HCT116 (cell line): ENCODE measurements at regions not wholly inside any gene's neighbourhood (a gene's known extent, or its start where the extent isn't known, plus 50 kb on each side); places are given as distances from the start of the nearest gene placed in this dataset.
"Not testable (repeated sequence)": the region's sequence is repeated elsewhere in the genome, so short reads cannot be mapped to it uniquely, and the experiment has no call there.

Experiments
- ATAC-seq: fragments of 200-7000 bp; cut with Tn5 transposase; 2 replicates; pipeline ENCODE4 v1.9.1; 2020; ENCODE audit warnings: mild to moderate bottlenecking, moderate library complexity
- BruUV-seq: library from RNA; stranded (reverse); fragments of 400-500 nt; replicated peaks from 2 replicates; lab custom pipeline; 2021; lab: Mats Ljungman, UMichigan
- CTCF ChIA-PET: fragments of 300-600 bp; sonication (Branson Sonifier 250); formaldehyde crosslinking; loops from one replicate; lab custom pipeline; 2021; ENCODE audit warnings: antibody characterized with exemption; lab: Charles Lee
- POLR2A ChIA-PET: fragments of 300-600, 350-600 bp; sonication (Branson Sonifier 250); formaldehyde crosslinking; loops from one replicate; lab custom pipeline; 2021; ENCODE audit warnings: antibody characterized with exemption; lab: Charles Lee
- RAD21 ChIA-PET, 2 experiments: fragments of 300-600 bp; sonication (Branson Sonifier 250); formaldehyde crosslinking; loops; one replicate each; lab custom pipeline; 2023; ENCODE audit warnings: low total read pairs in 2 of 2; ENCODE audit not compliant: uncharacterized antibody in 2 of 2, unreplicated experiment in 2 of 2, low non-redundant PET in 1 of 2; lab: Charles Lee
- DNase-seq: peaks from one replicate; pipeline ENCODE4 v3.0.0-alpha.2; 2010; ENCODE audit warnings: low read depth, low spot score
- H2AFZ ChIP-seq: fragments of 200-600 bp; shearing (Covaris generic), sonication (generic); 2 replicates; pipeline ENCODE4 v1.6.1; 2017; ENCODE audit warnings: low read depth, mixed run types, mixed read lengths, antibody characterized with exemption, low read length; ENCODE audit not compliant: poor library complexity, severe bottlenecking
- H3K27ac ChIP-seq: 2 replicates; pipeline ENCODE4 v1.5.1; 2012; ENCODE audit warnings: low read depth, low read length
- H3K27me3 ChIP-seq: fragments of 200-600 bp; sonication (generic); 2 replicates; pipeline ENCODE4 v1.6.1; 2016; ENCODE audit warnings: mixed run types, low read length, mixed read lengths; ENCODE audit not compliant: insufficient read depth
- H3K36me3 ChIP-seq, 2 experiments: fragments of 200-500 bp in 1 of 2; fragments of 200-600 bp in 1 of 2; sonication (Bioruptor generic) in 1 of 2; sonication (generic) in 1 of 2; 2 replicates each; pipeline versions ENCODE4 v1.5.1 to v1.6.1; 2014 to 2016; ENCODE audit warnings: low read length in 2 of 2, inconsistent platforms in 1 of 2, mixed read lengths in 1 of 2, mixed run types in 1 of 2; ENCODE audit not compliant: insufficient read depth in 2 of 2, control insufficient read depth in 1 of 2
- H3K4me1 ChIP-seq, 2 experiments: fragments of 200-600 bp in 1 of 2; sonication (generic) in 1 of 2; 2 replicates each; pipeline versions ENCODE4 v1.5.1 to v1.6.1; 2012 to 2017; ENCODE audit warnings: low read length in 2 of 2, inconsistent platforms in 1 of 2, mild to moderate bottlenecking in 1 of 2, mixed read lengths in 1 of 2, mixed run types in 1 of 2, moderate library complexity in 1 of 2; ENCODE audit not compliant: insufficient read depth in 2 of 2, control insufficient read depth in 1 of 2
- H3K4me2 ChIP-seq: fragments of 200-600 bp; sonication (generic); 2 replicates; pipeline ENCODE4 v1.6.1; 2017; ENCODE audit warnings: mixed run types, low read length, mixed read lengths
- H3K4me3 ChIP-seq, 2 experiments: fragments of 200-600 bp in 1 of 2; sonication (generic) in 1 of 2; replicated peaks in 1 of 2; 2 replicates each; pipeline ENCODE4 v1.5.1; 2011 to 2016; ENCODE audit warnings: low read length in 2 of 2, control low read depth in 1 of 2, low read depth in 1 of 2, mild to moderate bottlenecking in 1 of 2, mixed read lengths in 1 of 2, mixed run types in 1 of 2
- H3K79me2 ChIP-seq: fragments of 200-600 bp; sonication (generic); 2 replicates; pipeline ENCODE4 v1.6.1; 2017; ENCODE audit warnings: mild to moderate bottlenecking, mixed run types, low read length, moderate library complexity, mixed read lengths; ENCODE audit not compliant: insufficient read depth
- H3K9ac ChIP-seq: fragments of 200-600 bp; sonication (generic); 2 replicates; pipeline ENCODE4 v1.6.1; 2016; ENCODE audit warnings: low read length, mixed read lengths
- H3K9me2 ChIP-seq: fragments of 200-600 bp; sonication (generic), shearing (Covaris generic); 2 replicates; pipeline ENCODE4 v1.6.1; 2017; ENCODE audit warnings: mixed run types, mild to moderate bottlenecking, moderate library complexity; ENCODE audit not compliant: insufficient read depth
- H3K9me3 ChIP-seq, 2 experiments: fragments of 200-500 bp in 1 of 2; fragments of 200-600 bp in 1 of 2; sonication (Bioruptor generic) in 1 of 2; sonication (generic) in 1 of 2; 2 replicates each; pipeline ENCODE4 v1.6.1; 2014 to 2017; ENCODE audit warnings: low read length in 2 of 2, mixed read lengths in 2 of 2, inconsistent platforms in 1 of 2, low read depth in 1 of 2, mild to moderate bottlenecking in 1 of 2, mixed run types in 1 of 2, moderate library complexity in 1 of 2; ENCODE audit not compliant: control insufficient read depth in 1 of 2, insufficient read depth in 1 of 2
- H4K20me1 ChIP-seq: fragments of 200-600 bp; sonication (generic), shearing (Covaris generic); 2 replicates; pipeline ENCODE4 v1.6.1; 2017; ENCODE audit warnings: mixed run types, mild to moderate bottlenecking, moderate library complexity; ENCODE audit not compliant: insufficient read depth
- intact Hi-C: fragments of 100-400 bp; cut with micrococcal nuclease; formaldehyde crosslinking; loops from 2 replicates; pipeline ENCODE4 v1.10.0; 2022

DNA sequence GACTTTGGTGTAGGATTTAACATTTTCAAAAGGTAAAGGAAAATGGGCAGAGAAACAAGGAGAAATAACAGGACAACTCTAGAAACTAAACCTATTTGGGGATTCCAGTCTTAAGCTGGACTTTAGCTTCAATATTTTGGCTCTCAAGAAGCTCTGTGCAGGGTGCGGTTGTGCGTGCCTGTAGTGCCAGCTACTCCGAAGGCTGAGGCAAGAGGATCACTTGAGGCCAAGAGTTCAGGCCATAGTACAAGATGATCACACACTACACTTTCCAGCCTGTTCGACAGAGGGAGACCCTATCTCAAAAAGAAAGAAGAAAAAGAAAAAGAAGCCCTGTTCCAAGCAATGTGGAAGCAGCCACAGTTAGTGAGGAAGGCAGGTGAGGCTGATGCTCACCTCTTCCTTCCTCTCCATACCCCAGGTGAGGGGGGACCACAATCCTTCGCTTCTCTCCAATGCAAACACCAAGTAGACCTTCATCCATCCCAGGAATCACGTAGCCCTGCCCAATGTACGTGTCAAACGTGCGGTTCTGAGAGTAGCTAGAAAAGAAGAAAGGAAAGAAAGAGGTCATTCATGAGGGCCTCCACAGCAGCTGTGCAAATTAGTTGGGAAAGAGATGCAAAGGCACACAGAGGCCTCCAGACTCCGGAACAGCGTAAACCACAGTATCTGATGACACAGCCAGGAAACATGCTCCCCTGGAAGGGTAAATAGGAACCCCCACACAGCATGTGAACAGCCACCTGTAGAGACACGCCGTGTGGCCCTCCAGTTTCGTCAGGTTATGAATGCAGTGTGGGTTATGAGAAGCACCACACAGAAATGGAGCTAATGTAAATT, 126.5 kb upstream of the VOPP1 start:
- BruUV-seq, ATAC-seq, RAD21 ChIA-PET, CTCF ChIA-PET, H3K9me2 ChIP-seq, H3K27me3 ChIP-seq, DNase-seq, H3K9ac ChIP-seq, H3K27ac ChIP-seq, H3K9me3 ChIP-seq, H3K4me3 ChIP-seq, H3K36me3 ChIP-seq, H2AFZ ChIP-seq, POLR2A ChIA-PET, H4K20me1 ChIP-seq, H3K4me1 ChIP-seq, intact Hi-C loops, H3K79me2 ChIP-seq, H3K4me2 ChIP-seq: not testable (repeated sequence)

GRCh38 chr7:55695893-55696701, 123.8 kb upstream of the VOPP1 start:
- RAD21 ChIA-PET, CTCF ChIA-PET, DNase-seq, H4K20me1 ChIP-seq, H3K79me2 ChIP-seq, H3K4me1 ChIP-seq, H3K4me3 ChIP-seq, H3K4me2 ChIP-seq, H3K9me2 ChIP-seq, H2AFZ ChIP-seq, H3K27me3 ChIP-seq, H3K9ac ChIP-seq, BruUV-seq, H3K36me3 ChIP-seq, ATAC-seq, H3K9me3 ChIP-seq, H3K27ac ChIP-seq, POLR2A ChIA-PET, intact Hi-C loops: not testable (repeated sequence)

GRCh38 chr7:55694484-55694883, 122.2 kb upstream of the VOPP1 start:
- H3K4me3 ChIP-seq, H4K20me1 ChIP-seq, H3K36me3 ChIP-seq, H2AFZ ChIP-seq, H3K4me1 ChIP-seq, H3K9me2 ChIP-seq, H3K27me3 ChIP-seq, H3K4me2 ChIP-seq, RAD21 ChIA-PET, ATAC-seq, BruUV-seq, H3K9ac ChIP-seq, intact Hi-C loops, H3K79me2 ChIP-seq, CTCF ChIA-PET, DNase-seq, H3K27ac ChIP-seq, H3K9me3 ChIP-seq, POLR2A ChIA-PET: not testable (repeated sequence)

- H3K27ac ChIP-seq, RAD21 ChIA-PET, intact Hi-C loops, H3K9me3 ChIP-seq, H4K20me1 ChIP-seq, H3K27me3 ChIP-seq, H2AFZ ChIP-seq, H3K4me1 ChIP-seq, POLR2A ChIA-PET, H3K9ac ChIP-seq, H3K36me3 ChIP-seq, DNase-seq, H3K4me3 ChIP-seq, H3K4me2 ChIP-seq, CTCF ChIA-PET, H3K9me2 ChIP-seq, ATAC-seq, BruUV-seq, H3K79me2 ChIP-seq: not testable (repeated sequence)
Observed at GRCh38 chr7:55688684-55689681, 116.7 kb upstream of the VOPP1 start.
